H1 (cell line): ENCODE measurements at regions not wholly inside any gene's neighbourhood (a gene's known extent, or its start where the extent isn't known, plus 50 kb on each side); places are given as distances from the start of the nearest gene placed in this dataset.

ENCODE experiments used
- CTCF ChIA-PET: fragments of 300-600 bp; sonication (Branson Sonifier 250); formaldehyde crosslinking; loops from one replicate; lab custom pipeline; 2021; ENCODE audit not compliant: partially characterized antibody; lab: Charles Lee
- POLR2A ChIA-PET: fragments of 300-600 bp; sonication (Branson Sonifier 250); formaldehyde crosslinking; loops from one replicate; lab custom pipeline; 2021; ENCODE audit warnings: inconsistent platforms; ENCODE audit not compliant: partially characterized antibody; lab: Charles Lee
- DNase-seq, 2 experiments: peaks; one replicate each; pipeline versions ENCODE4 v3.0.0 to v3.0.0-alpha.2; 2010 to 2022; ENCODE audit warnings: low spot score in 2 of 2, low read depth in 1 of 2, mixed read lengths in 1 of 2
- FAIRE-seq: peaks from 2 replicates; lab custom pipeline; 2011; peaks lifted over from hg19 to GRCh38; lab: Jason Lieb, UNC
- H2AFZ ChIP-seq: 2 replicates; pipeline ENCODE4 v1.8.1; 2012; ENCODE audit warnings: low read length, inconsistent platforms
- H2AK5ac ChIP-seq: 2 replicates; pipeline ENCODE4 v1.6.1; 2013; ENCODE audit warnings: low read depth, low read length
- H2BK120ac ChIP-seq: replicated peaks from 2 replicates; pipeline ENCODE3; 2013; ENCODE audit warnings: low read depth, low read length, inconsistent platforms
- H2BK12ac ChIP-seq: 2 replicates; pipeline ENCODE4 v1.6.1; 2013; ENCODE audit warnings: low read depth, low read length
- H2BK15ac ChIP-seq: 2 replicates; pipeline ENCODE4 v1.6.1; 2013; ENCODE audit warnings: low read length
- H2BK20ac ChIP-seq: 2 replicates; pipeline ENCODE4 v1.6.1; 2013; ENCODE audit warnings: low read length
- H2BK5ac ChIP-seq: 2 replicates; pipeline ENCODE4 v1.6.1; 2013; ENCODE audit warnings: low read depth, low read length
- H3K14ac ChIP-seq: 2 replicates; pipeline ENCODE4 v1.6.1; 2013; ENCODE audit warnings: inconsistent platforms; ENCODE audit not compliant: insufficient read length
- H3K18ac ChIP-seq: 2 replicates; pipeline ENCODE4 v1.6.1; 2013; ENCODE audit warnings: low read length; ENCODE audit errors: extremely low read depth
- H3K23ac ChIP-seq: 2 replicates; pipeline ENCODE4 v1.6.1; 2013; ENCODE audit warnings: inconsistent platforms; ENCODE audit not compliant: insufficient read length
- H3K23me2 ChIP-seq: 2 replicates; pipeline ENCODE4 v1.6.1; 2013; ENCODE audit warnings: low read depth, low read length
- H3K27ac ChIP-seq: 2 replicates; pipeline ENCODE4 v1.6.1; 2011; ENCODE audit warnings: low read depth, low read length, inconsistent platforms
- H3K27me3 ChIP-seq, 4 experiments: replicated peaks in 1 of 4; 1 replicate in 1 of 4; 2 replicates in 3 of 4; pipeline versions ENCODE4 v1.6.1 to v1.8.1; 2011 to 2013; ENCODE audit warnings: low read length in 3 of 4, mild to moderate bottlenecking in 3 of 4, inconsistent platforms in 2 of 4, mixed read lengths in 2 of 4, moderate library complexity in 1 of 4; ENCODE audit not compliant: control insufficient read depth in 3 of 4, insufficient read depth in 3 of 4; ENCODE audit errors: extremely low read depth in 1 of 4
- H3K36me3 ChIP-seq, 4 experiments: 2 replicates each; pipeline versions ENCODE4 v1.6.1 to v1.8.1; 2011 to 2013; ENCODE audit warnings: mild to moderate bottlenecking in 4 of 4, low read length in 3 of 4, moderate library complexity in 2 of 4, control low read depth in 1 of 4, inconsistent platforms in 1 of 4; ENCODE audit not compliant: insufficient read depth in 4 of 4, control insufficient read depth in 2 of 4
- H3K4ac ChIP-seq: replicated peaks from 2 replicates; pipeline ENCODE3; 2013; ENCODE audit warnings: low read length, low read depth, mixed read lengths, inconsistent platforms; ENCODE audit not compliant: insufficient read length
- H3K4me1 ChIP-seq, 4 experiments: replicated peaks in 1 of 4; 1 replicate in 1 of 4; 2 replicates in 3 of 4; pipeline versions ENCODE4 v1.6.1 to v1.8.1; 2011 to 2013; ENCODE audit warnings: low read length in 3 of 4, inconsistent platforms in 2 of 4, mixed read lengths in 1 of 4; ENCODE audit not compliant: insufficient read depth in 4 of 4, control insufficient read depth in 3 of 4
- H3K4me2 ChIP-seq, 2 experiments: 2 replicates each; pipeline versions ENCODE4 v1.6.1 to v1.8.1; 2011 to 2013; ENCODE audit warnings: low read depth in 2 of 2, low read length in 2 of 2, control low read depth in 1 of 2, inconsistent platforms in 1 of 2, mild to moderate bottlenecking in 1 of 2; ENCODE audit not compliant: insufficient read depth in 1 of 2
- H3K4me3 ChIP-seq, 4 experiments: fragments of 200-600, 300-600 bp in 1 of 4; sonication (generic), shearing (Covaris generic), sonication (Bioruptor Twin) in 1 of 4; 2 replicates each; pipeline versions ENCODE4 v1.5.1 to v1.8.1; 2011 to 2016; ENCODE audit warnings: low read length in 4 of 4, low read depth in 3 of 4, control low read depth in 2 of 4, inconsistent platforms in 2 of 4, mild to moderate bottlenecking in 2 of 4, mixed read lengths in 1 of 4, moderate library complexity in 1 of 4; ENCODE audit not compliant: insufficient read depth in 2 of 4; ENCODE audit errors: extremely low read depth in 1 of 4
- H3K56ac ChIP-seq: replicated peaks from 2 replicates; pipeline ENCODE3; 2013; ENCODE audit warnings: low read depth, mild to moderate bottlenecking, mixed read lengths, low read length, inconsistent platforms; ENCODE audit not compliant: insufficient read length
- H3K79me1 ChIP-seq: 2 replicates; pipeline ENCODE4 v1.6.1; 2013; ENCODE audit warnings: low read depth, low read length, control low read depth
- H3K79me2 ChIP-seq, 2 experiments: 2 replicates each; pipeline versions ENCODE4 v1.6.1 to v1.8.1; 2012 to 2013; ENCODE audit warnings: low read length in 2 of 2, mild to moderate bottlenecking in 2 of 2, inconsistent platforms in 1 of 2; ENCODE audit not compliant: insufficient read depth in 2 of 2, control insufficient read depth in 1 of 2
- H3K9ac ChIP-seq, 4 experiments: replicated peaks in 1 of 4; 1 replicate in 1 of 4; 2 replicates in 3 of 4; pipeline versions ENCODE4 v1.6.1 to v1.8.1; 2011 to 2013; ENCODE audit warnings: low read depth in 3 of 4, low read length in 3 of 4, control low read depth in 2 of 4, mild to moderate bottlenecking in 2 of 4, moderate library complexity in 2 of 4, inconsistent platforms in 1 of 4; ENCODE audit errors: extremely low read depth in 1 of 4
- H3K9me3 ChIP-seq, 2 experiments: 2 replicates each; pipeline versions ENCODE4 v1.6.1 to v1.8.1; 2012 to 2013; ENCODE audit warnings: mild to moderate bottlenecking in 2 of 2, moderate library complexity in 2 of 2, control low read depth in 1 of 2, inconsistent platforms in 1 of 2, low read depth in 1 of 2, low read length in 1 of 2, mixed read lengths in 1 of 2; ENCODE audit not compliant: insufficient read depth in 2 of 2
- H4K20me1 ChIP-seq, 2 experiments: replicated peaks in 1 of 2; 2 replicates each; pipeline versions ENCODE3 to v1.8.1; 2011 to 2013; ENCODE audit warnings: inconsistent platforms in 2 of 2, low read length in 2 of 2, mild to moderate bottlenecking in 1 of 2; ENCODE audit not compliant: insufficient read depth in 2 of 2, control insufficient read depth in 1 of 2
- H4K5ac ChIP-seq: 2 replicates; pipeline ENCODE4 v1.6.1; 2013; ENCODE audit warnings: low read length, low read depth, mixed read lengths, inconsistent platforms; ENCODE audit not compliant: insufficient read length
- H4K8ac ChIP-seq: 2 replicates; pipeline ENCODE4 v1.8.0; 2013; ENCODE audit warnings: mild to moderate bottlenecking, moderate library complexity, low read length, inconsistent platforms; ENCODE audit not compliant: insufficient read depth; ENCODE audit errors: extremely low read depth
- H4K91ac ChIP-seq: replicated peaks from 2 replicates; pipeline ENCODE3; 2013; ENCODE audit warnings: low read length, mixed read lengths, inconsistent platforms; ENCODE audit not compliant: insufficient read length
- CEBPB ChIP-seq: IDR thresholded peaks from 2 replicates; pipeline ENCODE4 v1.6.1; 2012; ENCODE audit warnings: low read depth, low read length
- FOSL1 ChIP-seq: IDR thresholded peaks from 2 replicates; pipeline ENCODE4 v1.6.1; 2011; ENCODE audit warnings: mild to moderate bottlenecking, low read depth, low read length, moderate library complexity; ENCODE audit not compliant: insufficient read depth
- WGBS, 2 experiments: shearing (Covaris generic) in 1 of 2; methylation state at CpG; one replicate each; pipeline versions ENCODE4 v1.1.6 to v1.1.7; 2013 to 2015; ENCODE audit warnings: low lambda C conversion rate in 2 of 2, mixed read lengths in 2 of 2, inconsistent platforms in 1 of 2, low coverage in 1 of 2, missing lambda C conversion rate in 1 of 2; ENCODE audit not compliant: insufficient replicate concordance in 2 of 2, insufficient coverage in 1 of 2, insufficient read length in 1 of 2; ENCODE audit errors: extremely low coverage in 1 of 2, missing lambda C conversion rate in 1 of 2; 5-methylcytosine and 5-hydroxymethylcytosine counted together

GRCh38 chr11:97854877-97855276, 1165.9 kb upstream of the CNTN5 start:
- H3K23me2 ChIP-seq, result no peaks in the 10 kb centered on the region
- no peak overlapping the region for H3K4ac ChIP-seq
- 89% methylated on average over 14 of the region's 14 CpGs; no CpG with 5 or more reads in 1 of the 2 experiments for WGBS, 2 experiments
- POLR2A ChIA-PET, result no interaction called here
- no peak overlapping the region for H3K56ac ChIP-seq
- FAIRE-seq (no peak), DNase-seq (no peak)
- no peak for TF ChIP-seq FOSL1
- TF ChIP-seq CEBPB, result no peak
- H3K36me3 ChIP-seq, result no peaks in the 10 kb centered on the region
- peaks cover 0 to 24% (median 2%) of the 10 kb centered on the region in 4 experiments; a peak in 3 of 7 replicates for H3K4me1 ChIP-seq
- H3K27me3 ChIP-seq, result 0 out of 7 replicates have a peak, but pooled peaks cover 0 to 4% (median 0%) of the 10 kb centered on the region in 4 experiments
- H4K91ac ChIP-seq, result no peak overlapping the region
- CTCF ChIA-PET, result interaction anchor here (1.6 kb wide), 1 partner anchor 244 kb away, joined by 3 read pairs; no protein-coding TSS in a partner anchor
- H3K23ac ChIP-seq, result no peak overlapping the region
- H3K4me2 ChIP-seq, result no peak overlapping the region
- no peak overlapping the region for H2AFZ ChIP-seq
- H3K27ac ChIP-seq, result no peak overlapping the region
- no peaks in the 10 kb centered on the region for H3K9me3 ChIP-seq
- H3K14ac ChIP-seq, result no peak overlapping the region
- no peak overlapping the region for H2AK5ac ChIP-seq
- H3K79me2 ChIP-seq, result no peaks in the 10 kb centered on the region
- H4K8ac ChIP-seq, result no peak overlapping the region
- H4K5ac ChIP-seq, result no peak overlapping the region
- H2BK20ac ChIP-seq, result no peak overlapping the region
- H4K20me1 ChIP-seq, result no peaks in the 10 kb centered on the region
- H3K9ac ChIP-seq, result no peak overlapping the region
- H2BK12ac ChIP-seq, result no peak overlapping the region
- no peak overlapping the region for H2BK120ac ChIP-seq
- no peaks in the 10 kb centered on the region for H3K79me1 ChIP-seq
- no peak overlapping the region for H2BK15ac ChIP-seq
- no peak overlapping the region for H3K18ac ChIP-seq
- H2BK5ac ChIP-seq, result no peak overlapping the region; the same call in 1 of the 2 replicates
- no peak overlapping the region; a peak in 1 of 8 replicates for H3K4me3 ChIP-seq
